Heart left ventricle (tissue), 13 donors: ENCODE measurements at regions not wholly inside any gene's neighbourhood (a gene's known extent, or its start where the extent isn't known, plus 50 kb on each side); places are given as distances from the start of the nearest gene placed in this dataset.

Experiments
- POLR2A ChIP-seq, 2 donors: fragments of 450-650 bp; IDR thresholded peaks; one replicate each; pipeline ENCODE4 v1.6.1; 2017; ENCODE audit warnings: antibody characterized with exemption in 2 of 2, mild to moderate bottlenecking in 2 of 2, moderate library complexity in 2 of 2
- TF ChIP-seq, protein P1 (sequence below), 12 donors: fragments of 200-600 bp; sonication (generic) in 4 of 12; IDR thresholded peaks; one replicate each; pipeline versions ENCODE4 v1.5.0 to v1.8.0; 2018 to 2022; ENCODE audit warnings: antibody characterized with exemption in 12 of 12, mild to moderate bottlenecking in 5 of 12
- donor health status: ischemic (EF 13 %, LVEDD 7.1; RV severe dilation, severe dysfunction).
- donor health status: DM: no; HTN: yes; CAD: no.
- donor health status: DM: no; HTN: no; CAD: no.
- donor health status: ischemic (EF 25% LVEDD 6.9; RV normal size, moderate dysfunction).
- donor health status: ischemic (EF 25% LVEDD 5.7; RV mildly dilated, moderate dysfunction).
- donor health status: ischemic (EF 35%, LVEDD 5.7; RV mildly dilated, moderate dysfunction).
- donor health status: nonischemic (EF 11% LVEDD 7.7; RV severe dilation, severe dysfunction).
- donor health status: DM: yes; HTN: yes; CAD: no.
- donor health status: PGD.
- donor health status: ischemic (EF 29% LVEDD 5.4; RV normal size, mild dysfunction).
- donor health status: nonischemic (EF 23%, LVEDD 6.1; RV moderate dilation, normal function).

DNA sequence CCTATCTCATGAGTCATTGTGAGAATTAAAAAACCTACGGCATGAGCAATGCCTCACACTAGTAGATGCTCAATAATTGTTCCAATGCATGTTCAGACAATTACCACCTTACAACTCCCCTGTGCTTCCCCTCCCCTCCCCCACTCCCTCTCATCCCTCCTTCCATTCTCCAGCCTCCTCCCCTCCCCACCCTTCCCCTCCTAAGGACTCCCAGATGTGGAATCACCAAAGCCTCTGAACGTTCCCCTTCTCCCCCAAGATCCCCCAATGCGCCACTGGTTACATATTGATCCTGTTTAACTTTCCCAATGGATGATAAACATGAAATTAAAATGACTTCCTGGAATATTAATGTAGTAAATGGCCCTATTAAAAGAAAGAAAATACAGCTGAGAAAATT is 84.8 kb downstream of the PCDH1 start:
- TF ChIP-seq, protein P1, sequence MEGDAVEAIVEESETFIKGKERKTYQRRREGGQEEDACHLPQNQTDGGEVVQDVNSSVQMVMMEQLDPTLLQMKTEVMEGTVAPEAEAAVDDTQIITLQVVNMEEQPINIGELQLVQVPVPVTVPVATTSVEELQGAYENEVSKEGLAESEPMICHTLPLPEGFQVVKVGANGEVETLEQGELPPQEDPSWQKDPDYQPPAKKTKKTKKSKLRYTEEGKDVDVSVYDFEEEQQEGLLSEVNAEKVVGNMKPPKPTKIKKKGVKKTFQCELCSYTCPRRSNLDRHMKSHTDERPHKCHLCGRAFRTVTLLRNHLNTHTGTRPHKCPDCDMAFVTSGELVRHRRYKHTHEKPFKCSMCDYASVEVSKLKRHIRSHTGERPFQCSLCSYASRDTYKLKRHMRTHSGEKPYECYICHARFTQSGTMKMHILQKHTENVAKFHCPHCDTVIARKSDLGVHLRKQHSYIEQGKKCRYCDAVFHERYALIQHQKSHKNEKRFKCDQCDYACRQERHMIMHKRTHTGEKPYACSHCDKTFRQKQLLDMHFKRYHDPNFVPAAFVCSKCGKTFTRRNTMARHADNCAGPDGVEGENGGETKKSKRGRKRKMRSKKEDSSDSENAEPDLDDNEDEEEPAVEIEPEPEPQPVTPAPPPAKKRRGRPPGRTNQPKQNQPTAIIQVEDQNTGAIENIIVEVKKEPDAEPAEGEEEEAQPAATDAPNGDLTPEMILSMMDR (IDR thresholded peaks at IDR 0.05) = no peak
- no peak for TF ChIP-seq POLR2A (IDR thresholded peaks at IDR 0.05)
